DMS79 treated with DMSO at 0.1 percent for 48 hours (cell line): ENCODE measurements at regions not wholly inside any gene's neighbourhood (a gene's known extent, or its start where the extent isn't known, plus 50 kb on each side); places are given as distances from the start of the nearest gene placed in this dataset.

Experiments used
- DNase-seq: peaks from one replicate; lab custom pipeline; 2025; lab: John Stamatoyannopoulos, UW

DNA sequence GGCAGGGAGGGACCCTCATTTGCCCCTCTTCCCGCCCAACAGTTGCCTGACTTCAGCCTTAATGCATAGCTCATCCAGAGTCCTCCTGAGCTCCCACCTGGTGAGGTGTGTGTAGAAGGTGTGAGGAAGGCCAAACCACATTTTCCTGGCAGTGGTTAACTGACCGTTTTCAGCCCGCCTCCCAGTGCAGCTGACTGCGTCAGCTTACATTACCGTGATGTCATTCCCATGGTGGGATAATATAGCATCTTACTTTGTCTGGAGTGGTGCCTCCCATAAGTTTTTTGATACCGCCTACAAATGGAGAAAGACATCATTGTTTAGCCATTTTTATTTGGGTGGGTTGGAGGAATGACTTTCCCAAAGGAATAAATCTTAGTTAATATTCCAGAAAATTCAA lies 151.9 kb downstream of the C9orf152 start:
- no peak for DNase-seq

DNA sequence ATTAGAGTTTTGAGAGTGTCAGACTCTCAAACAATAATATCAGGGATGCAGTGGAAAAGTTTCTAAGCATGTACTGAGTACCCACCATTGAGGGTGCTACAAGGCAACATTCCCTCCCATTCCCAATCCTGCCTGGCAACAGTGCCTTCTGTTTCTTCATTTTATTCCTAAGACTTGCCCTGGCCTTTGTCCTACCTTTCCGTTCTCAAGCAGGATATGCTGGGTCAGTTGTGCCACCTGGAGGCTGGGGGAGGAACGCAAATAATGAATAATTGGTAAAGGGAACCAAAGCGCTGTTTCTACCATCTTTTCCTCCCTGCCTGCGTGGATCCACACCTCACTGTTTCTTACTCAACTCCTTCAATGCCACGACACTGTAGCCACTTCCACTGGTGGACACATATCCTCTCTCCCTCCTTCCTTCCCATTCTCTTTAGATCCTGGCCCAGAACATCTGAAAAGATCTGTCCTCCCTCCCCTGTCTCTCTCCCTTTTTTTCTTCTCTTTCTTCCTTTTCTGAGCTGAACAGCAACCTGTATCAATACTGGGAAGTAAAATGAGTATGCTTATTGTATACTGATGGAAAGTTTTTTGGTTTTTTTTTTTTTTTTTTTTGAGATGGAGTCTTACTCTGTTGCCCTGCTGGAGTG lies 149.5 kb downstream of the C9orf152 start:
- DNase-seq: no peak

DNA sequence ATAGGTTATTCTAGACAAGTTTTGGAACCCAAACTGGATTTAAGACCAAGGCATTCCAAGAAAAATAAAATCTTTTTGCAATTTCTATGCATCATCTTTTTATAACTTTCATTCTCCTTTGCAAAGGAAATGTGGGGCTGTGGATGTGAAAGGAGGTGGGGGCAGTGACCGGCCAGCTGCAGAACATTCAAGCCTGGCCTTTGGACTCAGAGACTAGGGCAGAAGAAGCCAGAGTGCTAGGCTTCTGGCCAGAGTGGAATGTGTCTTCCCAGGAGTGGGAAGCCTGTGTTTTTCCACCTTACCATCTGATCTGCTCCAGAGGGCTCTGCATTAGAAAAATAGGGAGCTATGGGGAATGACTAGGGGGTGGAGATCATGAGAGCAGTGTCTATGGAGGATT lies 148.5 kb downstream of the C9orf152 start:
- DNase-seq: no peak

DNA sequence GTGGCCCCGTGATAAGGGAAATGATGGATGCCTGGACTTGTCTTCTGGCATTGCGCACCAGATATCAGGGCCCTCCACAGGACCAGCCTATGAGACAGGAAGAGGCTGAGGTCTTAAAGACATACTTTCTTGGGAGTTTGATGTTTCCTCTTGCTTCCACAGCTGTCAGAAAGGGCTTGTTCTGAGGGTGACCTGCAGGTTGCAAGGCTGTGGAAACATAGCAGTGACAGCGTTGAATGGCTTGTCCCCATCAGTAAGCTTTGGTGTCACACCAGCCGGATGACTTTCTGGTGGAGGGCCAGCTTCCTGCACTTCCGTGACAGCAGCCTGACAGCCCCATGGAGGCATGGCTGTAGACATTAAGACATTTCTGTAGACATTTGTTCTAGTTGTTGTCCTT lies 143.2 kb downstream of the C9orf152 start:
- no peak for DNase-seq

- no peak for DNase-seq
Measured at GRCh38 chr9:110065532-110065931, 142.4 kb downstream of the C9orf152 start.

- DNase-seq: no peak
Measured at GRCh38 chr9:110066929-110067716, 140.8 kb downstream of the C9orf152 start.

GRCh38 chr9:110068212-110068611 lies 139.7 kb downstream of the C9orf152 start:
- no peak for DNase-seq

DNA sequence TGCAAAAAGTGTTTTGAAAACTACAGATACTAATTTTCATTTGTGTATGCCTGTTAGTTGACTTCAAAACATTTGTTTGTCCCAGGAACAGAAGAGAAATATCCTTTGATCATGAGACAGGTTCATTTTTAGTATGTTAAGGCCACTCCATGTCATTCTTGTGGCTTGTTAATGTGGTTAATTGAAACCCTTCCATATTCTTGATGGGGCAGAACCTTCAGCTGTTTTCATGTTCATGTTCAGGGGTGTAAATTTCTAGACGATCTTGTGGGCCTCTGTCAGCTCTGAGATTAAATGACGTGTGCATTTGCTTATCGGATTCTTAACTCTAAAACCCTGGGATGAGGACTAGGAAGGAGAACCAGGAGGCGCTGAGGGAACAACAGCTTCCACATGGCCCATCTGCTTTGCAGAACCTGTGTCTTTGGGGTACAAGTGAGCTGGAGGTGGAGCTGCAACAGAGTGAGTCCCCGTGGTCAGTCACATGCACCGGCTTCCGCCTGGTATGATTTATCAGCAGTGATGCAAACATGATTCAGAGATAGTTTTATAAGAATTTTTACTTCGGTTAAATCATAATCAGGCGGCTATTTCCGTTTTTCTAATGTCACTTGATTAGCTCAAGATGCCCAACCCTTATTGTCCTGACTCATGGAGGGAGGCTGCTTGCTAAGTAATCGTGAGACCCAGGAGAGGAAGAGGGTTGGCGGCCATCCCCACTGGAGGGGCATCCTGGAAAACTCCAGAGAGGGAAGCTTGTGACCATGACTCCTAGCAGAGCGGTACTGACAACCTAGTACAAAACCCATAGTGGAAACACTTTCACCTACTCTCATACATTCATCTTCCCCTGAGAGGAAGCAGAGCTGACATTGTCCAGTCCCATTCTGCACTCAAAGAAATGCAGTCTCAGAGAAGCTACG lies 138.4 kb downstream of the C9orf152 start:
- DNase-seq: no peak

DNA sequence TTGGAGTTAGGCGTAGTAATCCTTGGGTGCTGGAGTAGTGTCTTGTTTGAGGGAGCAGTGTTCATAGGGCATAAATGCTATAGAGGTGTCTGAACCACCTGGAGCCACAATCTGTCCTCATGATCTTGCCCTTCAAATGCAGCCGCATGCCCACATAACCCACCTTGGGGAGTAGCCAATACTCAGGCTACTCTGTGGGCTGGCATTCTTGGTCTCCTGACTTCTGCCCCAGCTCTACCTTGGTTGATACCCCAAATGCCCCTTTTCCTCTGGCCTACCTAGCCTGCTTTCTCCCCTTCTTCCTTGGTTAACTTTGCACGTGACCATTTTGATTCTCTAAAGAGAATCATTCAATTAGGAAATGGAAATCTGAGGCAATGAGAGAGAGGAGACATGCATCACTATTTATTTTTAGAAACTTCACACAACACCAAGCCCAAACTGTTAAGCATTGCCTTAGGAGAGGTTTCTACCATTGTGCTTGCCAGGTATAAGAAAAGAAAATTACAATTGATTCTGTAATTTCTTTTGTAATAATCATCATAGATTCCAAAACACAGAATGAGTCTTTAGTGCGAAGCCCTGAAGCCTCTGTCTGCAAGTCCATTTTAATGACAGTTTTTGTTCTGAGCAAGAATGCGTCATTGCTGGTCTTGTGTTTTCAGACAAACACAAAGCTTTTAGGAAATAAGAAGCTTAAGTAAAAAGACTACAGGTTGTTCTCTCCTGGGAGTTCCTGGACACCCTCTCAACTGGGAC lies 135.2 kb downstream of the C9orf152 start:
- no peak for DNase-seq

DNA sequence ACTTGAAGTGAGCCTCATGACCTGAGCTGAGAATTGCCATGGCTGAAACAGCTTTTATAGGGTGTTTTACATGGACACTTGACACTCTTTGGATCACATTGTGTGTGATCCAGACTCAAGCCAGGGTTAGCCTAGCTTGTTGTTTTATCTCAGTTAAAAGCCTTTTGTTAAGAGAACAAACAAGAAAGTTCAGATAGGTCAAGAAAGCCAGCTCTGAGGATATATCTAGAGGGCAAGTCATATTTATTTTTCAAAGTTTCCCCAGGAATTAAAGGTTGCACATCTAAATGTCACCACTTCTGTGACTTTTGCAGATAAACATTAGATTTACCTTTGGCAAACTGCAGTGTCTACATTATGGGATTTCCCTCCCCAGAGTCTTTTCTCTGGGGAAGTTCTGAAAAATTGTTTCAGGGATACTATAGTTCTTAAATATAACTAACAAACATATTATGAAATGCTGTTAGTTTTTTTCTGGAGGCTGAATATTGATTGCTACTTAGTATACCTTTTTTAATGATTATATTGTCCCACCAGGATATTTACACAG lies 134.5 kb downstream of the C9orf152 start:
- no peak for DNase-seq

DNA sequence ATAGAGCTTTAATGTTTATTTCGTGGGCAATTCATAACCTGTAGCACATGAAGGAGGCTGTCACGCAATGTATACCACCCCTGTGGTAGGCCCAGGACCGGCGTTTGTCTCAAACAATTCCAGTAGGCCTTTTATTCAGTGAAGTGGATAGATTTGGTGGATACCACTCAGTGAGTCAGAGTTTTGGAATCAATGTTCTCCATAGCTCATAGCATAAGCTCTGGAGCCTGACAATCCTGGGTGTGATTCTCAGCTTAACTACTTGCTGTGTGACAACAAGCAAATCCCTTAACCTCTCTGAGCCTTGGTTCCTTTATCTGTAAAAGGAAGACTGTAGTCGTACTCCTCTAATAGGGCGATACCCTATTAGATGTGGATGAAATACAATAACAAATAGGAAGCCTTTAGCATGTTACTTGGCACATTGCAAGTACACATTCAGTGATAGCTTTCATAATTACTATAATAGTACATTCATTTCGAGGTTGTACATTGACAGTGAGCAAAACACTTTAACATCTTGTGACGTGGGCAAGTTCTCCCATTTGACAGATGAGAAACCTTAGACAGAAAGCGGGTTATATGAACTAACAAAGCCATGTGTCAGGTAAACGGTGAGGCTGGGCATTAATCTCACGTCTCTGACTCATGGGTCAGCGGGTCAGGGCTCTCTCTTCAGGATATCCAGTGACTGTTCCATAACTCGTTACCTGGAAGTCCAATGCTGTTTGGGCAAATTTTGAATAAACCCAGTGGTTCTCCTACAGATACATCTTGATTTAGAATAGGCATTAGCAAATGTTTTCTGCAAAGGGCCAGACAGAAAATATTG lies 130.8 kb downstream of the C9orf152 start:
- no peak for DNase-seq

DNA sequence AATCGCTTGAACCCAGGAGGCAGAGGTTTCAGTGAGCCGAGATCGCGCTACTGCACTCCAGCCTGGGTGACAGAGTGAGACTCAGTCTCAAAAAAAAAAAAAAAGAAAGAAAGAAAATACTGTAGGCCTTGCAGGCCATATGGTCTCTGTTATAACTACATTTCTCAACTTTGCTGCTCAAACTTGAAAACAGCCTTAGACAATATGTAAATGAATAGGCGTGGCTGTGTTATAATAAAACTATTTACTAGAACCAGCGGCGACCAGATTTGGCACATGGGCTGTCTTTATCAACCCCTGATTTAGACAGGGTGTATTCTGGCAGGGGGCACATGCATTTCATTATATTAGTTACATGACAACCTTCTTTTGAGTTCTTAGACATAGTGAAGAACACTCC lies 130.0 kb downstream of the C9orf152 start:
- DNase-seq: no peak

- DNase-seq: no peak
Measured at GRCh38 chr9:110078604-110079003, 129.4 kb downstream of the C9orf152 start.

GRCh38 chr9:110081395-110081794 lies 126.6 kb downstream of the C9orf152 start:
- no peak for DNase-seq

- no peak for DNase-seq
Measured at GRCh38 chr9:110083866-110084265, 124.1 kb downstream of the C9orf152 start.

DNA sequence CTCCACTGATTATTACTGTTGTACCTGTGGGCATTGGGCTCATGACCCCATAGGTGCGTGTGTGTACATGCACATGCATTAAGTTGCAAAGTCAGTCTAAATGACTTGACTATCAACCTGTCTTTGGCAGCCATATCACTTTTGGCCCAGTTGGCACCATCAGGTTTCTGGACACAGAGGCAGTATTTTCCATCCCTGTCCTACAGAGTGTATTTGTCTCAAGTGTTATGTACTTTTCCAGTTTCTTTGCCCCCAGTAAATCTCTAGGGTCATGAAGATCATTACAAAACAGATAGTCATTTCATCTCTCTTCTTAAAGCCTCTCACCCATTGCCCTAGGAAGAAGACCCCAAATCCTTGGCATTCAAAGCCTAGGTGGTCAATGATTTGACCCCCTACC lies 121.4 kb downstream of the C9orf152 start:
- DNase-seq: no peak

GRCh38 chr9:110087605-110088004 lies 120.4 kb downstream of the C9orf152 start:
- DNase-seq: no peak

DNA sequence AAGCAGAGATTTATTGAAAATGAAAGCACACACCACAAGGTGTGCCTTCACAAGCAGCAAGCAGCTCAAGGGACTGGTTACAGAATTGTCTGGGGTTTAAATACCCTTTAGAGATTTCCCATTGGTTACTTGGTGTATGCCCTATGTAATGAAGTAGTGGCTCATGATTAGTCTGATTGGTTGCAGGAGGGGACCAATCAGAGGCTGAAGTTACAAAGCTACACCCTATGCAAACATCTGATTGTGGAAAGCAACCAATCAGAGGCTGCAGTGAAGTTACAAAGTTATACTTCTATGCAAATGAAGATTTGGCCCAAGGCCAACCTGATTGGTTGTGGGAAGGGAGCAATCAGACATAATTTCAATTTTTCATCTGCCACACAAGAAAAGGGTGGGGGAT lies 119.9 kb downstream of the C9orf152 start:
- no peak for DNase-seq

DNA sequence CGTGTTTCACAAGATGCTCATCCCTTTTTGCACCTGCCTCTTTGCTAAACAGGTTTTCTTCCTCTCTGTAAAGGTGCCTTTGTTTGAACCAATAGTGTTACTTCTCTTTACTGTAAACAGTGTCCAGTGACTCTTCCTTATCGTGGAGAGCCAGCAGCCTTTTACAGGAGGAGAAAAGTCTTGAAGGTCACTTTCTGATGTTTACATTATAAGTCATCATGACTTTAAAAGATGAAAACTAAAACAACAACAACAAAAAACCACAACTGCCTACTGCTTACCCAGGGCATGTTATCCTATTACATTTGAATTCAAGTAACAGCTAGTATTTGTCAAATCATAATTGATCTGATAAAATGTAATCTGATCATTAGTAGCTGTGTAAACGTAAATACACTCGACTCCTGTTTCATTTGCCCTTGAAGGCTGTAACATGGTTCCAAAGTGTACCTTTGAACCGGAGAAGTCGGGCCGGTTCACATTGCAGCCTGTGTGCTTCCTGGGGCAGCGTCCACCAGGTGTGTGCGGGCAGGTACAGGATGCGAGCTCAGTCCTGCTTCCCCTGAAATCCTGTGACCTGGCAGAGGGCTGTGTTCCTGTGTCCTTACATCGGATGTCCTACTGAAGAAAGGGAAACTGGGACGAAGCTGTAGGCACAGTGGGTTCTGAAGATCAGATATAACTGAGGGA lies 118.1 kb downstream of the C9orf152 start:
- peak; percentile 83 for DNase-seq

DNA sequence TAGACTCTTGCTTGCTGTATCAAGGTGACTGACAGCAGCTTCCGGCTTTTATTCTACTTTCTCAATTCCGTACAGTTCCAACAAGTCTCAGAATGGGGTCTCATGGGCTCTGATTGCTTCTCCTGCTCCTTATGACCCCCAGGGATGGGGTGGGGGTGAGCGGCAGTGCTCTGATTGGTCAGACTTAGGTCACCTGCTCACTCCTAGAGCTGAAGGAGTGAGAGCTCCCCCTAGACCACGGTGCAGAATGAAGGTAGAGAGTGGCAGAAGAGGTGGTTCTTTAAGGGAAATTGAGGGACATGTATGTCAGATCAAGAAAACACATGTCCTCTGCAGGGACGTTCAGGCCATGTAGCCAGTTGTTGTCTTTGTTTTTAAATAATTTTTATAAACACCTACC lies 115.2 kb downstream of the C9orf152 start:
- no peak for DNase-seq
